ENCODE measurements at regions not wholly inside any gene's neighbourhood (a gene's known extent, or its start where the extent isn't known, plus 50 kb on each side); places are given as distances from the start of the nearest gene placed in this dataset.

- no peak for TF ChIP-seq CTCF (IDR thresholded peaks at IDR 0.05)
- TF ChIP-seq POLR2A (IDR thresholded peaks at IDR 0.05): no peak
Observed at GRCh38 chr17:73911726-73912372, 267.6 kb upstream of the SDK2 start.

Data from body of pancreas (tissue), 4 donors.